Retinal pigment epithelial cell (primary cell): ENCODE measurements at regions not wholly inside any gene's neighbourhood (a gene's known extent, or its start where the extent isn't known, plus 50 kb on each side); places are given as distances from the start of the nearest gene placed in this dataset.

Experiments
- DNase-seq: peaks from one replicate; pipeline ENCODE4 v3.0.0-alpha.2; 2010; ENCODE audit warnings: low read depth
- H3K4me3 ChIP-seq: 2 replicates; pipeline ENCODE4 v1.5.1; 2011; ENCODE audit warnings: mild to moderate bottlenecking, low read length, control low read depth, moderate library complexity
- CTCF ChIP-seq: conservative IDR thresholded peaks from 2 replicates; pipeline ENCODE4 v1.5.1; 2011; ENCODE audit warnings: low read depth, low read length, control low read depth, inconsistent platforms

DNA sequence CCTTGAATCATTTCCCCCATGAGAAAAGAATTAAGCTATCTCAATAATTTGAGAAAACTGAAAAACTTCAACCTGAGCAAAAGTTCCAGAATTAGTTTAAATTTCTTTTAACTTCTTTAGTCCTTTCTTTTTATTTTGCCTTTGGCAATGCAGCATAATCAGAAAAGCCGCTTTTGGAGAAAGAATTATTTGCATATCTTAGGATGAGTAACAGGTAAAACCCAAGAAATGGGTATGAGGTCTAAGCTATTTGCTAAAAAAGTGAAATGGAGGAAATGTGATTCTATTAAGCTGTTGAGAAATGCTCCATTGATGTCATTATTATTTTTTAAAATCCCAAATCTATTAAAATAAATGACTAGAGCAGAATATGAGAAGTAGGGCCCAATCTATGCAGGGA is 1238.3 kb upstream of the GBE1 start:
- H3K4me3 ChIP-seq: no peak overlapping the region
- no peak for TF ChIP-seq CTCF
- DNase-seq: no peak

DNA sequence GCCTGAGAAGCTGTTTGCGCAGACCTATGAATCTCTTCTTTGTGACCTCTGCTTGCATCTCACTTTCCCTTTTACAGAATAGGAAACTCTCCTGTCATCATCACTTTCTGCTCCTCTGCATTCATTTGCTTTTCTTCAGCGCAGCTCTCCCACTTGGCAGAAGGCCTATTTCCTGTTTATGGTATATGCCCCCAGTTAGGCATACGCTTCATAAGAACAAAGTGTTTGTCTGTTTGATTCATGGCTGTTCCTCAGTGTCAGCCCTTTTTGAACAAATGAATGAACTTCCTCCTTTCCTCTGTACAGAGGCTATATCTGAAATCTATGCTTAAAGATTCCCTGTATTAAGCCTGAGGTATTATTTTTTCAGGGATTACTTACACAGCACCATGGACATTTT is 1216.9 kb upstream of the GBE1 start:
- no peak overlapping the region for H3K4me3 ChIP-seq
- no peak for DNase-seq

GRCh38 chr3:82977871-82978270 is 1216.4 kb upstream of the GBE1 start:
- no peak for TF ChIP-seq CTCF
- no peak for DNase-seq
- H3K4me3 ChIP-seq: no peak overlapping the region

More for the DNA sequence above, 1216.9 kb upstream of the GBE1 start:
- no peak for TF ChIP-seq CTCF

DNA sequence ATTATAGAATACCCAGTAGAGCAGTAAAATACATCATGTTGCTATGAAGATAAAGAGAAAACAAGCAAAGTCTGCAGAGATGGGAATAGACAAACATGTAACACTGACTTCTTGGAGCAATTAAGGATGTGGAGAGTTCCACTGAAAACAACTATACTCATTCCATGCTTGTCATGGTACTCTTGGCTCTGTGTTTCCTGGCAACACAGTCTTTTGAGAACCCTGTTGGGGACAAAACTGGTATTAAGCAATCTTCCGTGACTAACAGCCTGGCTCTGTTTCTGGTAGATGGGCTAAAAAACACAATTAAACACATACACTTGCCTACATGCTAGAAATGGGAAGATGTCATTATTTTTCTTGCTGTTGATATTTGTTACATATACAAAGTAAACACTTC is 1212.3 kb upstream of the GBE1 start:
- H3K4me3 ChIP-seq: no peak overlapping the region
- no peak for DNase-seq
- TF ChIP-seq CTCF: no peak

DNA sequence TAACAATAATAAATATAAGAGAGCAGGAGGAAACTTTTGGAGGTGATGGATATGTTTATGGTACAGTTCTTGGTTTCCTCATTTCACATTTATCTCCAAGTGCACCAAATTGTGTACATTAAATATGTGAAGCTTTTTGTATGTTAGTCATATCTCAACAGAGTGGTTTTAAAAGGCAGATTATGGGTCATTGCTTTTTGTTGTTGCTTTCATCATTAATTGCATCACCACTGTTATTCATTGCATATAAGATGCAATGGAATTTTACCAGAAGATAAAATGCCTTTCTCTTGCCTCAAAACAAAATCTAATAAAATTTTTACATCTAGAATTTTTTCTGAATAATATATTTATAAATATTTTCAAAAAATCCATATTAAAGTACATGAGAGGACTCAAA is 1198.9 kb upstream of the GBE1 start:
- H3K4me3 ChIP-seq: no peak overlapping the region
- DNase-seq: peak; percentile 11
- no peak for TF ChIP-seq CTCF

GRCh38 chr3:82957696-82958095 is 1196.3 kb upstream of the GBE1 start:
- no peak overlapping the region for H3K4me3 ChIP-seq
- DNase-seq: no peak
- no peak for TF ChIP-seq CTCF

GRCh38 chr3:82957079-82957478 is 1195.6 kb upstream of the GBE1 start:
- no peak overlapping the region for H3K4me3 ChIP-seq
- no peak for DNase-seq
- no peak for TF ChIP-seq CTCF
